T-helper 2 cell treated with Interferon-gamma antibody and Interleukin-4, amounts not matched to agents 100 ng/mL and 5 ng/mL, for 36 hours (primary cell): ENCODE measurements at regions not wholly inside any gene's neighbourhood (a gene's known extent, or its start where the extent isn't known, plus 50 kb on each side); places are given as distances from the start of the nearest gene placed in this dataset.
"Not testable (repeated sequence)": the region's sequence is repeated elsewhere in the genome, so short reads cannot be mapped to it uniquely, and the experiment has no call there.

Experiments
- intact Hi-C: fragments of 100-400 bp; cut with micrococcal nuclease; formaldehyde crosslinking; loops from one replicate; pipeline ENCODE4 v1.15.1; 2023

- intact Hi-C loops, result no loop called here
Measured at GRCh38 chr10:120749856-120750566, 101.2 kb upstream of the WDR11 start.

GRCh38 chr10:120755771-120756170, 95.4 kb upstream of the WDR11 start:
- intact Hi-C loops, result no loop called here

- intact Hi-C loops, result no loop called here
Measured at GRCh38 chr10:120760253-120760652, 90.9 kb upstream of the WDR11 start.

GRCh38 chr10:120761951-120762350, 89.2 kb upstream of the WDR11 start:
- intact Hi-C loops, result no loop called here

GRCh38 chr10:120765226-120765803, 85.8 kb upstream of the WDR11 start:
- intact Hi-C loops, result no loop called here

GRCh38 chr10:120768227-120768626, 82.9 kb upstream of the WDR11 start:
- intact Hi-C loops, result no loop called here

GRCh38 chr10:120770496-120770895, 80.7 kb upstream of the WDR11 start:
- intact Hi-C loops, result no loop called here

- intact Hi-C loops, result no loop called here
Measured at GRCh38 chr10:120776442-120776841, 74.7 kb upstream of the WDR11 start.

GRCh38 chr10:120782336-120782735, 68.8 kb upstream of the WDR11 start:
- intact Hi-C loops, result no loop called here

- intact Hi-C loops, result no loop called here
Measured at GRCh38 chr10:120783098-120783497, 68.1 kb upstream of the WDR11 start.

GRCh38 chr10:120783867-120784266, 67.3 kb upstream of the WDR11 start:
- intact Hi-C loops, result no loop called here

- intact Hi-C loops, result no loop called here
Measured at GRCh38 chr10:120788771-120789170, 62.4 kb upstream of the WDR11 start.

GRCh38 chr10:120789303-120790203, 61.6 kb upstream of the WDR11 start:
- intact Hi-C loops, result no loop called here

- intact Hi-C loops, result no loop called here
Measured at GRCh38 chr10:120791316-120791715, 59.8 kb upstream of the WDR11 start.

- intact Hi-C loops, result no loop called here
Measured at GRCh38 chr10:120793088-120793487, 58.1 kb upstream of the WDR11 start.

GRCh38 chr10:120794390-120794789, 56.8 kb upstream of the WDR11 start:
- intact Hi-C loops, result no loop called here

GRCh38 chr10:120798276-120798675, 52.9 kb upstream of the WDR11 start:
- intact Hi-C loops, result not testable (repeated sequence)

GRCh38 chr10:120799849-120800248, 51.3 kb upstream of the WDR11 start:
- intact Hi-C loops, result no loop called here

- intact Hi-C loops, result no loop called here
Measured at GRCh38 chr10:120800528-120801323, 50.4 kb upstream of the WDR11 start.
